H1 (cell line): ENCODE measurements at regions not wholly inside any gene's neighbourhood (a gene's known extent, or its start where the extent isn't known, plus 50 kb on each side); places are given as distances from the start of the nearest gene placed in this dataset.

Experiments used
- CTCF ChIA-PET: fragments of 300-600 bp; sonication (Branson Sonifier 250); formaldehyde crosslinking; loops from one replicate; lab custom pipeline; 2021; ENCODE audit not compliant: partially characterized antibody; lab: Charles Lee
- POLR2A ChIA-PET: fragments of 300-600 bp; sonication (Branson Sonifier 250); formaldehyde crosslinking; loops from one replicate; lab custom pipeline; 2021; ENCODE audit warnings: inconsistent platforms; ENCODE audit not compliant: partially characterized antibody; lab: Charles Lee
- DNase-seq, 2 experiments: peaks; one replicate each; pipeline versions ENCODE4 v3.0.0 to v3.0.0-alpha.2; 2010 to 2022; ENCODE audit warnings: low spot score in 2 of 2, low read depth in 1 of 2, mixed read lengths in 1 of 2
- FAIRE-seq: peaks from 2 replicates; lab custom pipeline; 2011; peaks lifted over from hg19 to GRCh38; lab: Jason Lieb, UNC
- H2AFZ ChIP-seq: 2 replicates; pipeline ENCODE4 v1.8.1; 2012; ENCODE audit warnings: low read length, inconsistent platforms
- H2AK5ac ChIP-seq: 2 replicates; pipeline ENCODE4 v1.6.1; 2013; ENCODE audit warnings: low read depth, low read length
- H2BK120ac ChIP-seq: replicated peaks from 2 replicates; pipeline ENCODE3; 2013; ENCODE audit warnings: low read depth, low read length, inconsistent platforms
- H2BK12ac ChIP-seq: 2 replicates; pipeline ENCODE4 v1.6.1; 2013; ENCODE audit warnings: low read depth, low read length
- H2BK15ac ChIP-seq: 2 replicates; pipeline ENCODE4 v1.6.1; 2013; ENCODE audit warnings: low read length
- H2BK20ac ChIP-seq: 2 replicates; pipeline ENCODE4 v1.6.1; 2013; ENCODE audit warnings: low read length
- H2BK5ac ChIP-seq: 2 replicates; pipeline ENCODE4 v1.6.1; 2013; ENCODE audit warnings: low read depth, low read length
- H3K14ac ChIP-seq: 2 replicates; pipeline ENCODE4 v1.6.1; 2013; ENCODE audit warnings: inconsistent platforms; ENCODE audit not compliant: insufficient read length
- H3K18ac ChIP-seq: 2 replicates; pipeline ENCODE4 v1.6.1; 2013; ENCODE audit warnings: low read length; ENCODE audit errors: extremely low read depth
- H3K23ac ChIP-seq: 2 replicates; pipeline ENCODE4 v1.6.1; 2013; ENCODE audit warnings: inconsistent platforms; ENCODE audit not compliant: insufficient read length
- H3K23me2 ChIP-seq: 2 replicates; pipeline ENCODE4 v1.6.1; 2013; ENCODE audit warnings: low read depth, low read length
- H3K27ac ChIP-seq: 2 replicates; pipeline ENCODE4 v1.6.1; 2011; ENCODE audit warnings: low read depth, low read length, inconsistent platforms
- H3K27me3 ChIP-seq, 4 experiments: replicated peaks in 1 of 4; 1 replicate in 1 of 4; 2 replicates in 3 of 4; pipeline versions ENCODE4 v1.6.1 to v1.8.1; 2011 to 2013; ENCODE audit warnings: low read length in 3 of 4, mild to moderate bottlenecking in 3 of 4, inconsistent platforms in 2 of 4, mixed read lengths in 2 of 4, moderate library complexity in 1 of 4; ENCODE audit not compliant: control insufficient read depth in 3 of 4, insufficient read depth in 3 of 4; ENCODE audit errors: extremely low read depth in 1 of 4
- H3K36me3 ChIP-seq, 4 experiments: 2 replicates each; pipeline versions ENCODE4 v1.6.1 to v1.8.1; 2011 to 2013; ENCODE audit warnings: mild to moderate bottlenecking in 4 of 4, low read length in 3 of 4, moderate library complexity in 2 of 4, control low read depth in 1 of 4, inconsistent platforms in 1 of 4; ENCODE audit not compliant: insufficient read depth in 4 of 4, control insufficient read depth in 2 of 4
- H3K4ac ChIP-seq: replicated peaks from 2 replicates; pipeline ENCODE3; 2013; ENCODE audit warnings: low read length, low read depth, mixed read lengths, inconsistent platforms; ENCODE audit not compliant: insufficient read length
- H3K4me1 ChIP-seq, 4 experiments: replicated peaks in 1 of 4; 1 replicate in 1 of 4; 2 replicates in 3 of 4; pipeline versions ENCODE4 v1.6.1 to v1.8.1; 2011 to 2013; ENCODE audit warnings: low read length in 3 of 4, inconsistent platforms in 2 of 4, mixed read lengths in 1 of 4; ENCODE audit not compliant: insufficient read depth in 4 of 4, control insufficient read depth in 3 of 4
- H3K4me2 ChIP-seq, 2 experiments: 2 replicates each; pipeline versions ENCODE4 v1.6.1 to v1.8.1; 2011 to 2013; ENCODE audit warnings: low read depth in 2 of 2, low read length in 2 of 2, control low read depth in 1 of 2, inconsistent platforms in 1 of 2, mild to moderate bottlenecking in 1 of 2; ENCODE audit not compliant: insufficient read depth in 1 of 2
- H3K4me3 ChIP-seq, 4 experiments: fragments of 200-600, 300-600 bp in 1 of 4; sonication (generic), shearing (Covaris generic), sonication (Bioruptor Twin) in 1 of 4; 2 replicates each; pipeline versions ENCODE4 v1.5.1 to v1.8.1; 2011 to 2016; ENCODE audit warnings: low read length in 4 of 4, low read depth in 3 of 4, control low read depth in 2 of 4, inconsistent platforms in 2 of 4, mild to moderate bottlenecking in 2 of 4, mixed read lengths in 1 of 4, moderate library complexity in 1 of 4; ENCODE audit not compliant: insufficient read depth in 2 of 4; ENCODE audit errors: extremely low read depth in 1 of 4
- H3K56ac ChIP-seq: replicated peaks from 2 replicates; pipeline ENCODE3; 2013; ENCODE audit warnings: low read depth, mild to moderate bottlenecking, mixed read lengths, low read length, inconsistent platforms; ENCODE audit not compliant: insufficient read length
- H3K79me1 ChIP-seq: 2 replicates; pipeline ENCODE4 v1.6.1; 2013; ENCODE audit warnings: low read depth, low read length, control low read depth
- H3K79me2 ChIP-seq, 2 experiments: 2 replicates each; pipeline versions ENCODE4 v1.6.1 to v1.8.1; 2012 to 2013; ENCODE audit warnings: low read length in 2 of 2, mild to moderate bottlenecking in 2 of 2, inconsistent platforms in 1 of 2; ENCODE audit not compliant: insufficient read depth in 2 of 2, control insufficient read depth in 1 of 2
- H3K9ac ChIP-seq, 4 experiments: replicated peaks in 1 of 4; 1 replicate in 1 of 4; 2 replicates in 3 of 4; pipeline versions ENCODE4 v1.6.1 to v1.8.1; 2011 to 2013; ENCODE audit warnings: low read depth in 3 of 4, low read length in 3 of 4, control low read depth in 2 of 4, mild to moderate bottlenecking in 2 of 4, moderate library complexity in 2 of 4, inconsistent platforms in 1 of 4; ENCODE audit errors: extremely low read depth in 1 of 4
- H3K9me3 ChIP-seq, 2 experiments: 2 replicates each; pipeline versions ENCODE4 v1.6.1 to v1.8.1; 2012 to 2013; ENCODE audit warnings: mild to moderate bottlenecking in 2 of 2, moderate library complexity in 2 of 2, control low read depth in 1 of 2, inconsistent platforms in 1 of 2, low read depth in 1 of 2, low read length in 1 of 2, mixed read lengths in 1 of 2; ENCODE audit not compliant: insufficient read depth in 2 of 2
- H4K20me1 ChIP-seq, 2 experiments: replicated peaks in 1 of 2; 2 replicates each; pipeline versions ENCODE3 to v1.8.1; 2011 to 2013; ENCODE audit warnings: inconsistent platforms in 2 of 2, low read length in 2 of 2, mild to moderate bottlenecking in 1 of 2; ENCODE audit not compliant: insufficient read depth in 2 of 2, control insufficient read depth in 1 of 2
- H4K5ac ChIP-seq: 2 replicates; pipeline ENCODE4 v1.6.1; 2013; ENCODE audit warnings: low read length, low read depth, mixed read lengths, inconsistent platforms; ENCODE audit not compliant: insufficient read length
- H4K8ac ChIP-seq: 2 replicates; pipeline ENCODE4 v1.8.0; 2013; ENCODE audit warnings: mild to moderate bottlenecking, moderate library complexity, low read length, inconsistent platforms; ENCODE audit not compliant: insufficient read depth; ENCODE audit errors: extremely low read depth
- H4K91ac ChIP-seq: replicated peaks from 2 replicates; pipeline ENCODE3; 2013; ENCODE audit warnings: low read length, mixed read lengths, inconsistent platforms; ENCODE audit not compliant: insufficient read length
- BACH1 ChIP-seq: IDR thresholded peaks from 2 replicates; pipeline ENCODE4 v1.6.1; 2012; ENCODE audit warnings: low read length, improper control_type of control experiment
- RAD21 ChIP-seq, 2 experiments: IDR thresholded peaks in 1 of 2; conservative IDR thresholded peaks in 1 of 2; 2 replicates each; pipeline ENCODE4 v1.6.1; 2011; ENCODE audit warnings: low read depth in 2 of 2, low read length in 2 of 2, improper control_type of control experiment in 1 of 2, inconsistent platforms in 1 of 2, mild to moderate bottlenecking in 1 of 2, moderate library complexity in 1 of 2
- RXRA ChIP-seq: IDR thresholded peaks from 2 replicates; pipeline ENCODE4 v1.6.1; 2011; ENCODE audit warnings: low read depth, mild to moderate bottlenecking, low read length, moderate library complexity; ENCODE audit not compliant: insufficient read depth
- SRF ChIP-seq: IDR thresholded peaks from 2 replicates; pipeline ENCODE4 v1.6.1; 2011; ENCODE audit warnings: mild to moderate bottlenecking, low read depth, low read length, moderate library complexity
- WGBS, 2 experiments: shearing (Covaris generic) in 1 of 2; methylation state at CpG; one replicate each; pipeline versions ENCODE4 v1.1.6 to v1.1.7; 2013 to 2015; ENCODE audit warnings: low lambda C conversion rate in 2 of 2, mixed read lengths in 2 of 2, inconsistent platforms in 1 of 2, low coverage in 1 of 2, missing lambda C conversion rate in 1 of 2; ENCODE audit not compliant: insufficient replicate concordance in 2 of 2, insufficient coverage in 1 of 2, insufficient read length in 1 of 2; ENCODE audit errors: extremely low coverage in 1 of 2, missing lambda C conversion rate in 1 of 2; 5-methylcytosine and 5-hydroxymethylcytosine counted together

GRCh38 chr3:35448121-35448520 is 191.2 kb upstream of the ARPP21 start:
- Histone ChIP-seq H3K27ac (no peak overlapping the region), H2BK20ac (no peak overlapping the region), H2BK5ac (no peak overlapping the region), H2BK15ac (no peak overlapping the region), H4K5ac (no peak overlapping the region), H3K27me3 (no peaks in the 10 kb centered on the region), H2BK120ac (no peak overlapping the region), H3K36me3 (no peaks in the 10 kb centered on the region), H3K9ac (no peak overlapping the region), H3K4me2 (no peak overlapping the region), H4K20me1 (no peaks in the 10 kb centered on the region), H2BK12ac (no peak overlapping the region), H4K91ac (no peak overlapping the region), H2AFZ (no peak overlapping the region), H3K18ac (no peak overlapping the region), H3K4me3 (no peak overlapping the region), H3K4ac (no peak overlapping the region), H4K8ac (no peak overlapping the region), H3K56ac (no peak overlapping the region), H3K23me2 (no peaks in the 10 kb centered on the region), H3K9me3 (peaks cover 2% of the 10 kb centered on the region in 2 experiments; a peak in 1 of 4 replicates), H2AK5ac (no peak overlapping the region), H3K79me1 (no peaks in the 10 kb centered on the region), H3K79me2 (no peaks in the 10 kb centered on the region), H3K23ac (no peak overlapping the region), H3K14ac (no peak overlapping the region), H3K4me1 (no peaks in the 10 kb centered on the region)
- 100% methylated on average over 1 of the region's 1 CpG; no CpG with 5 or more reads in 1 of the 2 experiments for WGBS, 2 experiments
- DNase-seq (no peak), FAIRE-seq (no peak)
- TF ChIP-seq RXRA (no peak), BACH1 (no peak), RAD21 (IDR thresholded peaks at IDR 0.05 in 1 of 2, conservative IDR thresholded peaks at IDR 0.05 in 1 of 2; ENCODE audit: low read depth in 2 of 2, low read length in 2 of 2) (no peak), SRF (no peak)
- CTCF ChIA-PET = no interaction called here
- POLR2A ChIA-PET = no interaction called here
